K562 (cell line): ENCODE measurements at regions not wholly inside any gene's neighbourhood (a gene's known extent, or its start where the extent isn't known, plus 50 kb on each side); places are given as distances from the start of the nearest gene placed in this dataset.

Source experiments
- DNMT1 ChIP-seq: fragments of 450-650 bp; IDR thresholded peaks from 2 replicates; pipeline ENCODE4 v1.6.1; 2016; ENCODE audit warnings: antibody characterized with exemption, mild to moderate bottlenecking
- GATAD2B ChIP-seq: fragments of 450-650 bp; IDR thresholded peaks from 2 replicates; pipeline ENCODE4 v1.6.1; 2017; ENCODE audit warnings: mild to moderate bottlenecking, borderline replicate concordance
- POU5F1 ChIP-seq: fragments of 150-350 bp; IDR thresholded peaks from 2 replicates; pipeline ENCODE4 v1.6.1; 2014; ENCODE audit warnings: borderline replicate concordance, low read length, low read depth, mild to moderate bottlenecking; ENCODE audit not compliant: partially characterized antibody
- TEAD2 ChIP-seq: fragments of 450-650 bp; IDR thresholded peaks from 2 replicates; pipeline ENCODE4 v1.6.1; 2016; ENCODE audit warnings: missing genetic modification characterization, control low read depth, missing compliant biosample characterization
- THRAP3 ChIP-seq: fragments of 450-650 bp; IDR thresholded peaks from 2 replicates; pipeline ENCODE4 v1.6.1; 2016; ENCODE audit warnings: mild to moderate bottlenecking, inconsistent platforms, borderline replicate concordance
- WHSC1 ChIP-seq: IDR thresholded peaks from one replicate; pipeline ENCODE4 v1.6.1; 2012; ENCODE audit warnings: low read length, control low read depth, inconsistent platforms
- ZNF274 ChIP-seq: IDR thresholded peaks from 2 replicates; pipeline ENCODE4 v1.6.1; 2011; ENCODE audit warnings: low read depth, mild to moderate bottlenecking, low read length, moderate library complexity, borderline replicate concordance
- ZNF431 ChIP-seq: sonication (generic); formaldehyde crosslinking; IDR thresholded peaks from 2 replicates; pipeline ENCODE4 v1.8.0; 2022; ENCODE audit warnings: mild to moderate bottlenecking, missing genetic modification reagents
- TF ChIP-seq, protein P1 (sequence below): fragments of 200-600 bp; sonication (generic); IDR thresholded peaks from one replicate; pipeline ENCODE4 v1.6.1; 2012; ENCODE audit warnings: mild to moderate bottlenecking, low read depth, low read length, inconsistent platforms
- TF ChIP-seq, protein P2 (sequence below): fragments of 200-800 bp; sonication (Bioruptor generic); IDR thresholded peaks from 2 replicates; pipeline ENCODE4 v1.6.1; 2017; ENCODE audit warnings: missing genetic modification characterization, missing compliant biosample characterization
- TF ChIP-seq, protein P3 (sequence below): fragments of 250-450 bp; sonication (Bioruptor Pico); IDR thresholded peaks from 2 replicates; pipeline ENCODE4 v1.5.0; 2020; ENCODE audit warnings: mild to moderate bottlenecking
- TF ChIP-seq, protein P4 (sequence below): fragments of 450-650 bp; conservative IDR thresholded peaks from 2 replicates; pipeline ENCODE4 v1.6.1; 2016; ENCODE audit warnings: missing genetic modification characterization, low read depth, mild to moderate bottlenecking, control low read depth, missing compliant biosample characterization

DNA sequence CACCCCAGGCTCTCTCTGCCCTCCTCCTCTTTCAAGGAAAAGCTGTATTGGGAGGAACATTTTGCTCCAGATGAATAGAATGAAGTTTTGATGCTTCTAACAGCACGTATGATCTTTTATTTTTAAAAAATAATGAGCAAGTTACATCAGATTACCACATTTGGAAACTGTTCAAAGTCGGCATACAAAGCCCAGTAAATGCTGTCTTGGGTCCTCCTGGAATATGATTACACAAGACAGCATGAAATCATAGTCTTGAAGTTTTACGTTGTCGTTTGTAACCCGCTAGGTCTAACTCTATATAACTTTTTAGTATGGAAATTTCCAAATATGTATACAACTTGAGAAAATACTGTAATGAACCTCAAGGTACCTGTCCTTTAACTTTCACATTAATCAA, 385.6 kb downstream of the HLX start (continued):
- TF ChIP-seq, protein P1, sequence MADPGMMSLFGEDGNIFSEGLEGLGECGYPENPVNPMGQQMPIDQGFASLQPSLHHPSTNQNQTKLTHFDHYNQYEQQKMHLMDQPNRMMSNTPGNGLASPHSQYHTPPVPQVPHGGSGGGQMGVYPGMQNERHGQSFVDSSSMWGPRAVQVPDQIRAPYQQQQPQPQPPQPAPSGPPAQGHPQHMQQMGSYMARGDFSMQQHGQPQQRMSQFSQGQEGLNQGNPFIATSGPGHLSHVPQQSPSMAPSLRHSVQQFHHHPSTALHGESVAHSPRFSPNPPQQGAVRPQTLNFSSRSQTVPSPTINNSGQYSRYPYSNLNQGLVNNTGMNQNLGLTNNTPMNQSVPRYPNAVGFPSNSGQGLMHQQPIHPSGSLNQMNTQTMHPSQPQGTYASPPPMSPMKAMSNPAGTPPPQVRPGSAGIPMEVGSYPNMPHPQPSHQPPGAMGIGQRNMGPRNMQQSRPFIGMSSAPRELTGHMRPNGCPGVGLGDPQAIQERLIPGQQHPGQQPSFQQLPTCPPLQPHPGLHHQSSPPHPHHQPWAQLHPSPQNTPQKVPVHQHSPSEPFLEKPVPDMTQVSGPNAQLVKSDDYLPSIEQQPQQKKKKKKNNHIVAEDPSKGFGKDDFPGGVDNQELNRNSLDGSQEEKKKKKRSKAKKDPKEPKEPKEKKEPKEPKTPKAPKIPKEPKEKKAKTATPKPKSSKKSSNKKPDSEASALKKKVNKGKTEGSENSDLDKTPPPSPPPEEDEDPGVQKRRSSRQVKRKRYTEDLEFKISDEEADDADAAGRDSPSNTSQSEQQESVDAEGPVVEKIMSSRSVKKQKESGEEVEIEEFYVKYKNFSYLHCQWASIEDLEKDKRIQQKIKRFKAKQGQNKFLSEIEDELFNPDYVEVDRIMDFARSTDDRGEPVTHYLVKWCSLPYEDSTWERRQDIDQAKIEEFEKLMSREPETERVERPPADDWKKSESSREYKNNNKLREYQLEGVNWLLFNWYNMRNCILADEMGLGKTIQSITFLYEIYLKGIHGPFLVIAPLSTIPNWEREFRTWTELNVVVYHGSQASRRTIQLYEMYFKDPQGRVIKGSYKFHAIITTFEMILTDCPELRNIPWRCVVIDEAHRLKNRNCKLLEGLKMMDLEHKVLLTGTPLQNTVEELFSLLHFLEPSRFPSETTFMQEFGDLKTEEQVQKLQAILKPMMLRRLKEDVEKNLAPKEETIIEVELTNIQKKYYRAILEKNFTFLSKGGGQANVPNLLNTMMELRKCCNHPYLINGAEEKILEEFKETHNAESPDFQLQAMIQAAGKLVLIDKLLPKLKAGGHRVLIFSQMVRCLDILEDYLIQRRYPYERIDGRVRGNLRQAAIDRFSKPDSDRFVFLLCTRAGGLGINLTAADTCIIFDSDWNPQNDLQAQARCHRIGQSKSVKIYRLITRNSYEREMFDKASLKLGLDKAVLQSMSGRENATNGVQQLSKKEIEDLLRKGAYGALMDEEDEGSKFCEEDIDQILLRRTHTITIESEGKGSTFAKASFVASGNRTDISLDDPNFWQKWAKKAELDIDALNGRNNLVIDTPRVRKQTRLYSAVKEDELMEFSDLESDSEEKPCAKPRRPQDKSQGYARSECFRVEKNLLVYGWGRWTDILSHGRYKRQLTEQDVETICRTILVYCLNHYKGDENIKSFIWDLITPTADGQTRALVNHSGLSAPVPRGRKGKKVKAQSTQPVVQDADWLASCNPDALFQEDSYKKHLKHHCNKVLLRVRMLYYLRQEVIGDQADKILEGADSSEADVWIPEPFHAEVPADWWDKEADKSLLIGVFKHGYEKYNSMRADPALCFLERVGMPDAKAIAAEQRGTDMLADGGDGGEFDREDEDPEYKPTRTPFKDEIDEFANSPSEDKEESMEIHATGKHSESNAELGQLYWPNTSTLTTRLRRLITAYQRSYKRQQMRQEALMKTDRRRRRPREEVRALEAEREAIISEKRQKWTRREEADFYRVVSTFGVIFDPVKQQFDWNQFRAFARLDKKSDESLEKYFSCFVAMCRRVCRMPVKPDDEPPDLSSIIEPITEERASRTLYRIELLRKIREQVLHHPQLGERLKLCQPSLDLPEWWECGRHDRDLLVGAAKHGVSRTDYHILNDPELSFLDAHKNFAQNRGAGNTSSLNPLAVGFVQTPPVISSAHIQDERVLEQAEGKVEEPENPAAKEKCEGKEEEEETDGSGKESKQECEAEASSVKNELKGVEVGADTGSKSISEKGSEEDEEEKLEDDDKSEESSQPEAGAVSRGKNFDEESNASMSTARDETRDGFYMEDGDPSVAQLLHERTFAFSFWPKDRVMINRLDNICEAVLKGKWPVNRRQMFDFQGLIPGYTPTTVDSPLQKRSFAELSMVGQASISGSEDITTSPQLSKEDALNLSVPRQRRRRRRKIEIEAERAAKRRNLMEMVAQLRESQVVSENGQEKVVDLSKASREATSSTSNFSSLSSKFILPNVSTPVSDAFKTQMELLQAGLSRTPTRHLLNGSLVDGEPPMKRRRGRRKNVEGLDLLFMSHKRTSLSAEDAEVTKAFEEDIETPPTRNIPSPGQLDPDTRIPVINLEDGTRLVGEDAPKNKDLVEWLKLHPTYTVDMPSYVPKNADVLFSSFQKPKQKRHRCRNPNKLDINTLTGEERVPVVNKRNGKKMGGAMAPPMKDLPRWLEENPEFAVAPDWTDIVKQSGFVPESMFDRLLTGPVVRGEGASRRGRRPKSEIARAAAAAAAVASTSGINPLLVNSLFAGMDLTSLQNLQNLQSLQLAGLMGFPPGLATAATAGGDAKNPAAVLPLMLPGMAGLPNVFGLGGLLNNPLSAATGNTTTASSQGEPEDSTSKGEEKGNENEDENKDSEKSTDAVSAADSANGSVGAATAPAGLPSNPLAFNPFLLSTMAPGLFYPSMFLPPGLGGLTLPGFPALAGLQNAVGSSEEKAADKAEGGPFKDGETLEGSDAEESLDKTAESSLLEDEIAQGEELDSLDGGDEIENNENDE, result no peak
- TF ChIP-seq, protein P2, sequence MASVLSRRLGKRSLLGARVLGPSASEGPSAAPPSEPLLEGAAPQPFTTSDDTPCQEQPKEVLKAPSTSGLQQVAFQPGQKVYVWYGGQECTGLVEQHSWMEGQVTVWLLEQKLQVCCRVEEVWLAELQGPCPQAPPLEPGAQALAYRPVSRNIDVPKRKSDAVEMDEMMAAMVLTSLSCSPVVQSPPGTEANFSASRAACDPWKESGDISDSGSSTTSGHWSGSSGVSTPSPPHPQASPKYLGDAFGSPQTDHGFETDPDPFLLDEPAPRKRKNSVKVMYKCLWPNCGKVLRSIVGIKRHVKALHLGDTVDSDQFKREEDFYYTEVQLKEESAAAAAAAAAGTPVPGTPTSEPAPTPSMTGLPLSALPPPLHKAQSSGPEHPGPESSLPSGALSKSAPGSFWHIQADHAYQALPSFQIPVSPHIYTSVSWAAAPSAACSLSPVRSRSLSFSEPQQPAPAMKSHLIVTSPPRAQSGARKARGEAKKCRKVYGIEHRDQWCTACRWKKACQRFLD (CRISPR knock-in tag), result no peak
- TF ChIP-seq DNMT1 (no peak), WHSC1 (no peak), THRAP3 (no peak), TEAD2 (tag) (no peak), ZNF431 (CRISPR knock-in tag) (no peak), POU5F1 (no peak), GATAD2B (no peak), ZNF274 (no peak)
- TF ChIP-seq, protein P3, sequence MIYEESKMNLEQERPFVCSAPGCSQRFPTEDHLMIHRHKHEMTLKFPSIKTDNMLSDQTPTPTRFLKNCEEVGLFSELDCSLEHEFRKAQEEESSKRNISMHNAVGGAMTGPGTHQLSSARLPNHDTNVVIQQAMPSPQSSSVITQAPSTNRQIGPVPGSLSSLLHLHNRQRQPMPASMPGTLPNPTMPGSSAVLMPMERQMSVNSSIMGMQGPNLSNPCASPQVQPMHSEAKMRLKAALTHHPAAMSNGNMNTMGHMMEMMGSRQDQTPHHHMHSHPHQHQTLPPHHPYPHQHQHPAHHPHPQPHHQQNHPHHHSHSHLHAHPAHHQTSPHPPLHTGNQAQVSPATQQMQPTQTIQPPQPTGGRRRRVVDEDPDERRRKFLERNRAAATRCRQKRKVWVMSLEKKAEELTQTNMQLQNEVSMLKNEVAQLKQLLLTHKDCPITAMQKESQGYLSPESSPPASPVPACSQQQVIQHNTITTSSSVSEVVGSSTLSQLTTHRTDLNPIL (CRISPR knock-in tag), result no peak
- TF ChIP-seq, protein P4, sequence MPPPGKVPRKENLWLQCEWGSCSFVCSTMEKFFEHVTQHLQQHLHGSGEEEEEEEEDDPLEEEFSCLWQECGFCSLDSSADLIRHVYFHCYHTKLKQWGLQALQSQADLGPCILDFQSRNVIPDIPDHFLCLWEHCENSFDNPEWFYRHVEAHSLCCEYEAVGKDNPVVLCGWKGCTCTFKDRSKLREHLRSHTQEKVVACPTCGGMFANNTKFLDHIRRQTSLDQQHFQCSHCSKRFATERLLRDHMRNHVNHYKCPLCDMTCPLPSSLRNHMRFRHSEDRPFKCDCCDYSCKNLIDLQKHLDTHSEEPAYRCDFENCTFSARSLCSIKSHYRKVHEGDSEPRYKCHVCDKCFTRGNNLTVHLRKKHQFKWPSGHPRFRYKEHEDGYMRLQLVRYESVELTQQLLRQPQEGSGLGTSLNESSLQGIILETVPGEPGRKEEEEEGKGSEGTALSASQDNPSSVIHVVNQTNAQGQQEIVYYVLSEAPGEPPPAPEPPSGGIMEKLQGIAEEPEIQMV (tag), result no peak
